ENCODE measurements at regions not wholly inside any gene's neighbourhood (a gene's known extent, or its start where the extent isn't known, plus 50 kb on each side); places are given as distances from the start of the nearest gene placed in this dataset.

- no peak for TF ChIP-seq CTCF (IDR thresholded peaks at IDR 0.05 in 2 of 3, conservative IDR thresholded peaks at IDR 0.05 in 1 of 3; ENCODE audit: borderline replicate concordance in 1 of 3, insufficient read depth in 1 of 3, low read depth in 2 of 3, low read length in 2 of 3)
- TF ChIP-seq YY1 (IDR thresholded peaks at IDR 0.05; ENCODE audit: extremely low read depth, insufficient replicate concordance, low read depth, low read length), result no peak
- TF ChIP-seq EGR1 (IDR thresholded peaks at IDR 0.05; ENCODE audit: low read depth), result no peak
- no peak for TF ChIP-seq SRF (IDR thresholded peaks at IDR 0.05; ENCODE audit: low read depth)
- TF ChIP-seq CBX3 (IDR thresholded peaks at IDR 0.05; ENCODE audit: low read depth), result no peak
- no peak for TF ChIP-seq POLR2A (IDR thresholded peaks at IDR 0.05; ENCODE audit: borderline replicate concordance, extremely low read depth, insufficient read depth, insufficient read length)
- no peak for TF ChIP-seq SP1 (IDR thresholded peaks at IDR 0.05; ENCODE audit: low read depth)
- no peak for TF ChIP-seq TCF7L2 (IDR thresholded peaks at IDR 0.05; ENCODE audit: borderline replicate concordance, extremely low read depth, insufficient read depth, insufficient read length)
- no peak for TF ChIP-seq ZNF274 (IDR thresholded peaks at IDR 0.05; ENCODE audit: low read depth, low read length)
- TF ChIP-seq RAD21 (IDR thresholded peaks at IDR 0.05; ENCODE audit: low read depth), result no peak
- no peak for TF ChIP-seq JUND (IDR thresholded peaks at IDR 0.05)
- no peak for TF ChIP-seq FOSL1 (IDR thresholded peaks at IDR 0.05; ENCODE audit: low read depth)
- TF ChIP-seq REST (IDR thresholded peaks at IDR 0.05; ENCODE audit: low read depth), result no peak
- no peak for TF ChIP-seq EZH2 (IDR thresholded peaks at IDR 0.05)
- TF ChIP-seq ZBTB33 (IDR thresholded peaks at IDR 0.05; ENCODE audit: extremely low read depth, insufficient replicate concordance, low read length), result no peak
- TF ChIP-seq ZFX (IDR thresholded peaks at IDR 0.05), result no peak
- no peak for TF ChIP-seq ATF3 (IDR thresholded peaks at IDR 0.05)
- no peak for TF ChIP-seq CEBPB (IDR thresholded peaks at IDR 0.05; ENCODE audit: low read depth)
- ChIA-PET POLR2A (no interaction called here), CTCF (interaction anchor here (0.7 kb wide), 1 partner anchor 1313 kb away, joined by 3 read pairs; no protein-coding TSS in a partner anchor), RAD21 (ENCODE audit: low non-redundant PET in 1 of 2, low total read pairs in 2 of 2, uncharacterized antibody in 2 of 2, unreplicated experiment in 2 of 2) (no interaction called here)
- Histone ChIP-seq H3K9ac (ENCODE audit: low read length) (no peak overlapping the region), H3K4me1 (ENCODE audit: control insufficient read depth in 1 of 2, insufficient read depth in 2 of 2, low read length in 2 of 2) (no peaks in the 10 kb centered on the region), H3K79me2 (ENCODE audit: insufficient read depth, low read length) (no peaks in the 10 kb centered on the region), H3K36me3 (ENCODE audit: control insufficient read depth in 1 of 2, insufficient read depth in 2 of 2, low read length in 2 of 2) (no peaks in the 10 kb centered on the region), H4K20me1 (ENCODE audit: insufficient read depth) (no peaks in the 10 kb centered on the region), H3K4me3 (replicated peaks in 1 of 2; ENCODE audit: low read depth in 1 of 2, low read length in 2 of 2) (no peak overlapping the region), H2AFZ (ENCODE audit: low read depth, low read length, poor library complexity, severe bottlenecking) (no peak overlapping the region), H3K27me3 (ENCODE audit: insufficient read depth, low read length) (no peaks in the 10 kb centered on the region), H3K27ac (ENCODE audit: low read depth, low read length) (no peak overlapping the region), H3K9me3 (ENCODE audit: control insufficient read depth in 1 of 2, insufficient read depth in 1 of 2, low read depth in 1 of 2, low read length in 2 of 2) (no peaks in the 10 kb centered on the region), H3K9me2 (ENCODE audit: insufficient read depth) (no peaks in the 10 kb centered on the region), H3K4me2 (ENCODE audit: low read length) (no peak overlapping the region)
- intact Hi-C loops (cut with micrococcal nuclease), result no loop called here
- ATAC-seq (no peak), DNase-seq (ENCODE audit: low read depth, low spot score) (no peak)
- BruUV-seq (replicated peaks), result no TSS peak
These were observed 94.8 kb upstream of the HDAC9 start for GRCh38 chr7:18400726-18401125.
